HepG2 (cell line): ENCODE measurements at regions not wholly inside any gene's neighbourhood (a gene's known extent, or its start where the extent isn't known, plus 50 kb on each side); places are given as distances from the start of the nearest gene placed in this dataset.
A peak's percentile ranks its signal among the peaks of the same experiment; 100 is the strongest.

Experiments
- ATAC-seq: fragments of 200-7000 bp; cut with Tn5 transposase; 3 replicates; pipeline ENCODE4 v1.9.1; 2020; ENCODE audit warnings: mild to moderate bottlenecking, moderate library complexity
- BruUV-seq: library from RNA; stranded (reverse); fragments of 400-500 nt; replicated peaks from 2 replicates; lab custom pipeline; 2021; lab: Mats Ljungman, UMichigan
- CTCF ChIA-PET: fragments of 300-600 bp; formaldehyde crosslinking; extraction: SDS; loops from one replicate; lab custom pipeline; 2021; ENCODE audit warnings: low total read pairs, inconsistent platforms, low intra/inter-chr PET ratio; lab: Yijun Ruan, JAX
- POLR2A ChIA-PET: fragments of 350-600 bp; sonication (Branson Sonifier 250); formaldehyde crosslinking; loops from one replicate; lab custom pipeline; 2020; ENCODE audit warnings: antibody characterized with exemption, inconsistent platforms; lab: Yijun Ruan, JAX
- DNase-seq: peaks from one replicate; pipeline ENCODE4 v3.0.0-alpha.2; 2015; ENCODE audit warnings: low spot score
- FAIRE-seq: peaks from 3 replicates; lab custom pipeline; 2011; peaks lifted over from hg19 to GRCh38; lab: Jason Lieb, UNC
- H2AFZ ChIP-seq: one replicate; pipeline ENCODE4 v1.6.1; 2011; ENCODE audit warnings: low read length, inconsistent platforms
- H3K27ac ChIP-seq: fragments of 300-600 bp; 3 replicates; pipeline ENCODE4 v1.8.0; 2011; ENCODE audit warnings: mixed run types, mild to moderate bottlenecking, mixed read lengths, low read length, inconsistent platforms; ENCODE audit not compliant: insufficient read depth; ENCODE audit errors: extremely low read length
- H3K27me3 ChIP-seq, 2 experiments: fragments of 200-600 bp in 1 of 2; 2 replicates in 1 of 2; 3 replicates in 1 of 2; pipeline versions ENCODE4 v1.6.0 to v1.8.0; 2011; ENCODE audit warnings: low read length in 2 of 2, mild to moderate bottlenecking in 2 of 2, moderate library complexity in 2 of 2, inconsistent platforms in 1 of 2; ENCODE audit not compliant: insufficient read depth in 2 of 2, control insufficient read depth in 1 of 2
- H3K36me3 ChIP-seq, 2 experiments: fragments of 200-600 bp in 1 of 2; replicated peaks in 1 of 2; 2 replicates in 1 of 2; 3 replicates in 1 of 2; pipeline versions ENCODE4 v1.5.1 to v1.8.0; 2011; ENCODE audit warnings: low read length in 2 of 2, inconsistent platforms in 1 of 2; ENCODE audit not compliant: insufficient read depth in 2 of 2, control insufficient read depth in 1 of 2
- H3K4me1 ChIP-seq: 2 replicates; pipeline ENCODE4 v1.5.1; 2012; ENCODE audit warnings: low read length, inconsistent platforms; ENCODE audit not compliant: insufficient read depth
- H3K4me2 ChIP-seq: 2 replicates; pipeline ENCODE4 v1.6.0; 2011; ENCODE audit warnings: low read depth, low read length, inconsistent platforms
- H3K4me3 ChIP-seq, 3 experiments: fragments of 200-600 bp in 1 of 3; sonication (generic), shearing (Covaris generic) in 1 of 3; replicated peaks in 1 of 3; 2 replicates each; pipeline ENCODE4 v1.5.1; 2011 to 2016; ENCODE audit warnings: low read length in 3 of 3, inconsistent platforms in 2 of 3, low read depth in 2 of 3, mild to moderate bottlenecking in 2 of 3, control low read depth in 1 of 3, mixed read lengths in 1 of 3; ENCODE audit not compliant: insufficient read depth in 1 of 3
- H3K79me2 ChIP-seq: one replicate; pipeline ENCODE4 v1.6.1; 2011; ENCODE audit warnings: low read length, inconsistent platforms; ENCODE audit not compliant: insufficient read depth
- H3K9ac ChIP-seq: 2 replicates; pipeline ENCODE4 v1.6.0; 2011; ENCODE audit warnings: mild to moderate bottlenecking, low read depth, low read length, inconsistent platforms; ENCODE audit not compliant: insufficient read depth
- H3K9me3 ChIP-seq: 2 replicates; pipeline ENCODE4 v1.5.1; 2012; ENCODE audit warnings: mild to moderate bottlenecking, low read length
- H4K20me1 ChIP-seq: 2 replicates; pipeline ENCODE4 v1.6.0; 2011; ENCODE audit warnings: inconsistent platforms, mild to moderate bottlenecking, low read length, moderate library complexity; ENCODE audit not compliant: insufficient read depth
- ATAD3A ChIP-seq: sonication (generic); formaldehyde crosslinking; IDR thresholded peaks from 2 replicates; pipeline ENCODE4 v1.4.0; 2020; ENCODE audit warnings: missing genetic modification reagents
- ATF7-NPFF ChIP-seq: sonication (generic); formaldehyde crosslinking; IDR thresholded peaks from 2 replicates; pipeline ENCODE4 v1.8.1; 2023; ENCODE audit warnings: mild to moderate bottlenecking, low read depth, missing genetic modification reagents, moderate library complexity
- CEBPB ChIP-seq: IDR thresholded peaks from 2 replicates; pipeline ENCODE4 v1.6.1; 2011; ENCODE audit warnings: low read depth, low read length, improper control_type of control experiment, borderline replicate concordance
- CEBPG ChIP-seq: IDR thresholded peaks from 2 replicates; pipeline ENCODE4 v1.6.1; 2016
- FOSL1 ChIP-seq: sonication (generic); formaldehyde crosslinking; IDR thresholded peaks from 2 replicates; pipeline ENCODE4 v1.9.0; 2021; ENCODE audit warnings: missing genetic modification reagents, borderline replicate concordance
- FOSL2 ChIP-seq: sonication (generic); formaldehyde crosslinking; IDR thresholded peaks from 2 replicates; pipeline ENCODE4 v1.4.0; 2020; ENCODE audit warnings: missing genetic modification reagents
- GATAD2A ChIP-seq: IDR thresholded peaks from 2 replicates; pipeline ENCODE4 v1.6.1; 2016
- JUND ChIP-seq: sonication (generic); formaldehyde crosslinking; IDR thresholded peaks from 2 replicates; pipeline ENCODE4 v1.8.0; 2022; ENCODE audit warnings: mild to moderate bottlenecking, missing genetic modification reagents
- NKX3-1 ChIP-seq: sonication (generic); formaldehyde crosslinking; IDR thresholded peaks from 2 replicates; pipeline ENCODE4 v1.5.0; 2020; ENCODE audit warnings: missing genetic modification reagents
- RARA ChIP-seq: IDR thresholded peaks from 2 replicates; pipeline ENCODE4 v1.6.1; 2016; ENCODE audit warnings: missing genetic modification reagents, missing compliant biosample characterization
- SMAD9 ChIP-seq: sonication (generic); formaldehyde crosslinking; IDR thresholded peaks from 2 replicates; pipeline ENCODE4 v1.5.1; 2020; ENCODE audit warnings: mild to moderate bottlenecking, missing genetic modification reagents
- ZNF317 ChIP-seq: sonication (generic); formaldehyde crosslinking; IDR thresholded peaks from 2 replicates; pipeline ENCODE4 v1.5.0; 2020; ENCODE audit warnings: mild to moderate bottlenecking, missing genetic modification reagents
- ZNF644 ChIP-seq: IDR thresholded peaks from 2 replicates; pipeline ENCODE4 v1.6.1; 2016; ENCODE audit warnings: low read depth
- WGBS: methylation state at CpG from one replicate; pipeline ENCODE4 v1.1.6; 2017; ENCODE audit warnings: low lambda C conversion rate; 5-methylcytosine and 5-hydroxymethylcytosine counted together
- in situ Hi-C: cut with HindIII; loops from 2 replicates; pipeline ENCODE4 v1.10.0; 2017; ENCODE audit warnings: low pct_unique_long_range_greater_than_20kb; ENCODE audit not compliant: extremely low pct_ligation_motif_present
- intact Hi-C: fragments of 100-400 bp; cut with micrococcal nuclease; formaldehyde crosslinking; loops from one replicate; pipeline ENCODE4 v1.10.0; 2022; ENCODE audit not compliant: unreplicated experiment
- TF ChIP-seq, protein P1 (sequence below): sonication (generic); formaldehyde crosslinking; IDR thresholded peaks from 2 replicates; pipeline ENCODE4 v1.9.0; 2022; ENCODE audit warnings: low read depth, missing genetic modification reagents
- TF ChIP-seq, protein P2 (sequence below): sonication (generic); formaldehyde crosslinking; IDR thresholded peaks from 2 replicates; pipeline ENCODE4 v1.4.0; 2020; ENCODE audit warnings: missing genetic modification reagents
- TF ChIP-seq, protein P3 (sequence below): IDR thresholded peaks from 2 replicates; pipeline ENCODE4 v1.4.0; 2020; ENCODE audit warnings: mild to moderate bottlenecking, missing genetic modification reagents
- TF ChIP-seq, protein P4 (sequence below), 2 experiments: fragments of 450-650 bp in 1 of 2; sonication (generic) in 1 of 2; formaldehyde crosslinking; IDR thresholded peaks; 2 replicates each; pipeline versions ENCODE4 v1.5.0 to v1.8.0; 2020 to 2022; ENCODE audit warnings: mild to moderate bottlenecking in 1 of 2, missing genetic modification reagents in 1 of 2
- TF ChIP-seq, protein P5 (sequence below): fragments of 450-650 bp; IDR thresholded peaks from 2 replicates; pipeline ENCODE4 v1.6.1; 2017

DNA sequence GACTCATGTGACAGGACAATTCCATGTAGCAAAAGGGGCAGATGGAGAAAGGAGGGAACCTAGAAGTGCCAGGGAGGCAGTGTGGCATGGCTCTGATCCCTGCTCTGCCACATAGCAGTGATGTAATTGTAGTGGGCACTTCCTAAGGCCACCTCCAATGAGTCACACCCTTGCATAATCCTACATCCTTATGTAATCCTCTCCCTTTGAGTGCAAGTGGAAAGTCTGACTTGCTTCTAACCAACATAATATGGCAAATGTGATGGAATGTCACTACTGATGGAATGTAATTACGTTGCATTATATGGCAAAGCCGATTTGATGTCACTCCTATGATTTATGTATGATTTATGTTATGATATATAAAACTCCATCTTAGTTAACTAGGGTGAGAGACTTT is 72.9 kb upstream of the ATP2C1 start:
- in situ Hi-C loops: no loop called here
- Histone ChIP-seq H3K9me3 (no peaks in the 10 kb centered on the region), H3K79me2 (no peaks in the 10 kb centered on the region), H3K27me3 (no peaks in the 10 kb centered on the region), H3K4me2 (no peak overlapping the region), H4K20me1 (no peaks in the 10 kb centered on the region), H2AFZ (no peak overlapping the region), H3K4me3 (no peak overlapping the region), H3K9ac (no peak overlapping the region), H3K4me1 (no peaks in the 10 kb centered on the region), H3K36me3 (no peaks in the 10 kb centered on the region), H3K27ac (no peak overlapping the region)
- no TSS peak for BruUV-seq
- POLR2A ChIA-PET: no interaction called here
- DNase-seq: peak; percentile 24
- no peak for FAIRE-seq
- intact Hi-C loops: no loop called here
- CTCF ChIA-PET: no interaction called here
- no peak for ATAC-seq
- 3% methylated on average over 2 of the region's 2 CpGs for WGBS
- TF ChIP-seq CEBPG (CRISPR knock-in tag) (peak; percentile 31; the same call in 1 of the 2 replicates), ZNF317 (CRISPR knock-in tag) (peak; percentile 62; the same call in 1 of the 2 replicates), GATAD2A (CRISPR knock-in tag) (peak; percentile 37; the same call in 1 of the 2 replicates), CEBPB (peak; percentile 71; the same call in 1 of the 2 replicates), ATF7-NPFF (CRISPR knock-in tag) (no peak), ZNF644 (CRISPR knock-in tag) (0 out of 2 replicates have a peak, but pooled peaks have one; percentile 23), FOSL2 (CRISPR knock-in tag) (peak; percentile 97), RARA (CRISPR knock-in tag) (0 out of 2 replicates have a peak, but pooled peaks have one; percentile 39), NKX3-1 (CRISPR knock-in tag) (no peak), ATAD3A (no peak), SMAD9 (CRISPR knock-in tag) (no peak), JUND (CRISPR knock-in tag) (peak; percentile 66), FOSL1 (CRISPR knock-in tag) (peak; percentile 50; the same call in 1 of the 2 replicates)
- TF ChIP-seq, protein P1, sequence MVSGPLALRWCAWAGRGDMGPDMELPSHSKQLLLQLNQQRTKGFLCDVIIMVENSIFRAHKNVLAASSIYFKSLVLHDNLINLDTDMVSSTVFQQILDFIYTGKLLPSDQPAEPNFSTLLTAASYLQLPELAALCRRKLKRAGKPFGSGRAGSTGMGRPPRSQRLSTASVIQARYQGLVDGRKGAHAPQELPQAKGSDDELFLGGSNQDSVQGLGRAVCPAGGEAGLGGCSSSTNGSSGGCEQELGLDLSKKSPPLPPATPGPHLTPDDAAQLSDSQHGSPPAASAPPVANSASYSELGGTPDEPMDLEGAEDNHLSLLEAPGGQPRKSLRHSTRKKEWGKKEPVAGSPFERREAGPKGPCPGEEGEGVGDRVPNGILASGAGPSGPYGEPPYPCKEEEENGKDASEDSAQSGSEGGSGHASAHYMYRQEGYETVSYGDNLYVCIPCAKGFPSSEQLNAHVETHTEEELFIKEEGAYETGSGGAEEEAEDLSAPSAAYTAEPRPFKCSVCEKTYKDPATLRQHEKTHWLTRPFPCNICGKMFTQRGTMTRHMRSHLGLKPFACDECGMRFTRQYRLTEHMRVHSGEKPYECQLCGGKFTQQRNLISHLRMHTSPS: peak; percentile 55; the same call in 1 of the 2 replicates
- TF ChIP-seq, protein P2, sequence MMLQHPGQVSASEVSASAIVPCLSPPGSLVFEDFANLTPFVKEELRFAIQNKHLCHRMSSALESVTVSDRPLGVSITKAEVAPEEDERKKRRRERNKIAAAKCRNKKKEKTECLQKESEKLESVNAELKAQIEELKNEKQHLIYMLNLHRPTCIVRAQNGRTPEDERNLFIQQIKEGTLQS (CRISPR knock-in tag): peak; percentile 44; the same call in 1 of the 2 replicates
- TF ChIP-seq, protein P3, sequence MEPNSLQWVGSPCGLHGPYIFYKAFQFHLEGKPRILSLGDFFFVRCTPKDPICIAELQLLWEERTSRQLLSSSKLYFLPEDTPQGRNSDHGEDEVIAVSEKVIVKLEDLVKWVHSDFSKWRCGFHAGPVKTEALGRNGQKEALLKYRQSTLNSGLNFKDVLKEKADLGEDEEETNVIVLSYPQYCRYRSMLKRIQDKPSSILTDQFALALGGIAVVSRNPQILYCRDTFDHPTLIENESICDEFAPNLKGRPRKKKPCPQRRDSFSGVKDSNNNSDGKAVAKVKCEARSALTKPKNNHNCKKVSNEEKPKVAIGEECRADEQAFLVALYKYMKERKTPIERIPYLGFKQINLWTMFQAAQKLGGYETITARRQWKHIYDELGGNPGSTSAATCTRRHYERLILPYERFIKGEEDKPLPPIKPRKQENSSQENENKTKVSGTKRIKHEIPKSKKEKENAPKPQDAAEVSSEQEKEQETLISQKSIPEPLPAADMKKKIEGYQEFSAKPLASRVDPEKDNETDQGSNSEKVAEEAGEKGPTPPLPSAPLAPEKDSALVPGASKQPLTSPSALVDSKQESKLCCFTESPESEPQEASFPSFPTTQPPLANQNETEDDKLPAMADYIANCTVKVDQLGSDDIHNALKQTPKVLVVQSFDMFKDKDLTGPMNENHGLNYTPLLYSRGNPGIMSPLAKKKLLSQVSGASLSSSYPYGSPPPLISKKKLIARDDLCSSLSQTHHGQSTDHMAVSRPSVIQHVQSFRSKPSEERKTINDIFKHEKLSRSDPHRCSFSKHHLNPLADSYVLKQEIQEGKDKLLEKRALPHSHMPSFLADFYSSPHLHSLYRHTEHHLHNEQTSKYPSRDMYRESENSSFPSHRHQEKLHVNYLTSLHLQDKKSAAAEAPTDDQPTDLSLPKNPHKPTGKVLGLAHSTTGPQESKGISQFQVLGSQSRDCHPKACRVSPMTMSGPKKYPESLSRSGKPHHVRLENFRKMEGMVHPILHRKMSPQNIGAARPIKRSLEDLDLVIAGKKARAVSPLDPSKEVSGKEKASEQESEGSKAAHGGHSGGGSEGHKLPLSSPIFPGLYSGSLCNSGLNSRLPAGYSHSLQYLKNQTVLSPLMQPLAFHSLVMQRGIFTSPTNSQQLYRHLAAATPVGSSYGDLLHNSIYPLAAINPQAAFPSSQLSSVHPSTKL: peak; percentile 32; the same call in 1 of the 2 replicates
- TF ChIP-seq, protein P4, sequence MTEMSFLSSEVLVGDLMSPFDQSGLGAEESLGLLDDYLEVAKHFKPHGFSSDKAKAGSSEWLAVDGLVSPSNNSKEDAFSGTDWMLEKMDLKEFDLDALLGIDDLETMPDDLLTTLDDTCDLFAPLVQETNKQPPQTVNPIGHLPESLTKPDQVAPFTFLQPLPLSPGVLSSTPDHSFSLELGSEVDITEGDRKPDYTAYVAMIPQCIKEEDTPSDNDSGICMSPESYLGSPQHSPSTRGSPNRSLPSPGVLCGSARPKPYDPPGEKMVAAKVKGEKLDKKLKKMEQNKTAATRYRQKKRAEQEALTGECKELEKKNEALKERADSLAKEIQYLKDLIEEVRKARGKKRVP (CRISPR knock-in tag; IDR thresholded peaks at IDR 0.05): peak in 1 of 2 experiments; percentile 62; a peak in 2 of 4 replicates
- TF ChIP-seq, protein P5, sequence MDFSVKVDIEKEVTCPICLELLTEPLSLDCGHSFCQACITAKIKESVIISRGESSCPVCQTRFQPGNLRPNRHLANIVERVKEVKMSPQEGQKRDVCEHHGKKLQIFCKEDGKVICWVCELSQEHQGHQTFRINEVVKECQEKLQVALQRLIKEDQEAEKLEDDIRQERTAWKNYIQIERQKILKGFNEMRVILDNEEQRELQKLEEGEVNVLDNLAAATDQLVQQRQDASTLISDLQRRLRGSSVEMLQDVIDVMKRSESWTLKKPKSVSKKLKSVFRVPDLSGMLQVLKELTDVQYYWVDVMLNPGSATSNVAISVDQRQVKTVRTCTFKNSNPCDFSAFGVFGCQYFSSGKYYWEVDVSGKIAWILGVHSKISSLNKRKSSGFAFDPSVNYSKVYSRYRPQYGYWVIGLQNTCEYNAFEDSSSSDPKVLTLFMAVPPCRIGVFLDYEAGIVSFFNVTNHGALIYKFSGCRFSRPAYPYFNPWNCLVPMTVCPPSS: no peak
